Thyroid gland (tissue), 4 donors: ENCODE measurements at regions not wholly inside any gene's neighbourhood (a gene's known extent, or its start where the extent isn't known, plus 50 kb on each side); places are given as distances from the start of the nearest gene placed in this dataset.

Experiments used
- DNase-seq, 2 donors: peaks; one replicate each; pipeline ENCODE4 v3.0.0-alpha.2; 2019
- H3K27ac ChIP-seq, 3 donors: fragments of 200-600 bp; sonication (generic); 1 replicate in 2 of 3; 2 replicates in 1 of 3; pipeline ENCODE4 v1.5.1; 2016 to 2019; ENCODE audit warnings: mild to moderate bottlenecking in 1 of 3, moderate library complexity in 1 of 3
- H3K27me3 ChIP-seq: fragments of 200-600 bp; sonication (generic); one replicate; pipeline ENCODE4 v1.5.1; 2019
- H3K36me3 ChIP-seq, 2 donors: fragments of 200-600 bp; sonication (generic); one replicate each; pipeline ENCODE4 v1.5.1; 2016 to 2019
- H3K4me1 ChIP-seq, 2 donors: fragments of 200-600 bp; sonication (generic); one replicate each; pipeline ENCODE4 v1.5.1; 2017 to 2019
- H3K4me3 ChIP-seq, 3 donors: fragments of 200-600 bp; sonication (generic); replicated peaks in 1 of 3; 1 replicate in 2 of 3; 2 replicates in 1 of 3; pipeline ENCODE4 v1.5.1; 2016; ENCODE audit warnings: mild to moderate bottlenecking in 1 of 3
- H3K9me3 ChIP-seq: fragments of 200-600 bp; sonication (generic); one replicate; pipeline ENCODE4 v1.5.1; 2017
- CTCF ChIP-seq, 6 experiments: fragments of 200-600 bp in 3 of 6; fragments of 450-650 bp in 3 of 6; sonication (generic) in 3 of 6; IDR thresholded peaks; one replicate each; pipeline ENCODE4 v1.5.1; 2016 to 2019; ENCODE audit warnings: antibody characterized with exemption in 6 of 6, mild to moderate bottlenecking in 2 of 6, inconsistent platforms in 1 of 6, moderate library complexity in 1 of 6
- POLR2A ChIP-seq, 2 donors: fragments of 450-650 bp; IDR thresholded peaks; one replicate each; pipeline ENCODE4 v1.6.1; 2017; ENCODE audit warnings: antibody characterized with exemption in 2 of 2, mild to moderate bottlenecking in 2 of 2, moderate library complexity in 1 of 2
- WGBS, 2 donors: methylation state at CpG; one replicate each; pipeline ENCODE4 v1.1.5; 2017; 5-methylcytosine and 5-hydroxymethylcytosine counted together
- intact Hi-C: fragments of 100-400 bp; cut with DNase I; formaldehyde crosslinking; loops from one replicate; pipeline ENCODE4 v1.15.1; 2023

- H3K4me1 ChIP-seq = no peaks in the 10 kb centered on the region
- 44 to 50% methylated on average over 8 to 10 of the region's 10 CpGs for WGBS, 2 donors
- intact Hi-C loops = no loop called here
- H3K4me3 ChIP-seq = no peak overlapping the region
- no peaks in the 10 kb centered on the region for H3K27me3 ChIP-seq
- H3K27ac ChIP-seq = no peak overlapping the region
- no peaks in the 10 kb centered on the region for H3K9me3 ChIP-seq
- DNase-seq = peak; percentile 64 to 67
- TF ChIP-seq POLR2A (IDR thresholded peaks at IDR 0.05) (no peak), CTCF (IDR thresholded peaks at IDR 0.05) (no peak)
- no peaks in the 10 kb centered on the region for H3K36me3 ChIP-seq
Observed at GRCh38 chr15:73809728-73810501, 56.8 kb upstream of the INSYN1 start.

- no peak overlapping the region for H3K4me3 ChIP-seq
- TF ChIP-seq CTCF (IDR thresholded peaks at IDR 0.05) (no peak), POLR2A (IDR thresholded peaks at IDR 0.05) (no peak)
- DNase-seq = no peak
- no peak overlapping the region for H3K27ac ChIP-seq
- intact Hi-C loops = no loop called here
- WGBS, 2 donors = 83 to 88% methylated on average over 6 to 7 of the region's 7 CpGs
- H3K27me3 ChIP-seq = no peaks in the 10 kb centered on the region
- no peaks in the 10 kb centered on the region for H3K4me1 ChIP-seq
- H3K36me3 ChIP-seq = no peaks in the 10 kb centered on the region
- no peaks in the 10 kb centered on the region for H3K9me3 ChIP-seq
Observed at GRCh38 chr15:73812806-73813465, 59.8 kb upstream of the INSYN1 start.

GRCh38 chr15:73813589-73813988 is 59.8 kb upstream of the TBC1D21 start:
- DNase-seq = no peak
- WGBS, 2 donors = 81 to 95% methylated on average over 3 of the region's 3 CpGs
- Histone ChIP-seq H3K36me3 (no peaks in the 10 kb centered on the region), H3K27me3 (no peaks in the 10 kb centered on the region), H3K4me1 (no peaks in the 10 kb centered on the region), H3K27ac (no peak overlapping the region), H3K9me3 (no peaks in the 10 kb centered on the region), H3K4me3 (no peak overlapping the region)
- TF ChIP-seq POLR2A (IDR thresholded peaks at IDR 0.05) = no peak
- no peak for TF ChIP-seq CTCF (IDR thresholded peaks at IDR 0.05)
- intact Hi-C loops = no loop called here

- Histone ChIP-seq H3K4me3 (no peak overlapping the region), H3K4me1 (no peaks in the 10 kb centered on the region), H3K27me3 (no peaks in the 10 kb centered on the region), H3K27ac (no peak overlapping the region), H3K9me3 (no peaks in the 10 kb centered on the region), H3K36me3 (no peaks in the 10 kb centered on the region)
- TF ChIP-seq CTCF (IDR thresholded peaks at IDR 0.05) (no peak), POLR2A (IDR thresholded peaks at IDR 0.05) (no peak)
- 70 to 78% methylated on average over 4 to 7 of the region's 8 CpGs for WGBS, 2 donors
- intact Hi-C loops = no loop called here
- DNase-seq = no peak
Observed at GRCh38 chr15:73818308-73818985, 54.9 kb upstream of the TBC1D21 start.

GRCh38 chr15:73821181-73821580 is 52.2 kb upstream of the TBC1D21 start:
- 62 to 78% methylated on average over 2 of the region's 2 CpGs for WGBS, 2 donors

More at GRCh38 chr15:73821181-73821580, 52.2 kb upstream of the TBC1D21 start:
- intact Hi-C loops = no loop called here
- no peaks in the 10 kb centered on the region for H3K36me3 ChIP-seq
- no peaks in the 10 kb centered on the region for H3K9me3 ChIP-seq
- H3K27ac ChIP-seq = no peak overlapping the region
- no peaks in the 10 kb centered on the region for H3K4me1 ChIP-seq
- H3K27me3 ChIP-seq = no peaks in the 10 kb centered on the region
- DNase-seq = no peak
- H3K4me3 ChIP-seq = no peak overlapping the region
- no peak for TF ChIP-seq POLR2A (IDR thresholded peaks at IDR 0.05)
- no peak for TF ChIP-seq CTCF (IDR thresholded peaks at IDR 0.05)
